Activated gamma-delta T cell treated with anti-CD3 and anti-CD28 coated beads, Interleukin-2, amount 50 U/mL, for 16 hours (primary cell): ENCODE measurements at regions not wholly inside any gene's neighbourhood (a gene's known extent, or its start where the extent isn't known, plus 50 kb on each side); places are given as distances from the start of the nearest gene placed in this dataset.

Experiments used
- DNase-seq: peaks from one replicate; pipeline ENCODE4 v3.0.0-alpha.2; 2020; ENCODE audit warnings: low read depth

DNA sequence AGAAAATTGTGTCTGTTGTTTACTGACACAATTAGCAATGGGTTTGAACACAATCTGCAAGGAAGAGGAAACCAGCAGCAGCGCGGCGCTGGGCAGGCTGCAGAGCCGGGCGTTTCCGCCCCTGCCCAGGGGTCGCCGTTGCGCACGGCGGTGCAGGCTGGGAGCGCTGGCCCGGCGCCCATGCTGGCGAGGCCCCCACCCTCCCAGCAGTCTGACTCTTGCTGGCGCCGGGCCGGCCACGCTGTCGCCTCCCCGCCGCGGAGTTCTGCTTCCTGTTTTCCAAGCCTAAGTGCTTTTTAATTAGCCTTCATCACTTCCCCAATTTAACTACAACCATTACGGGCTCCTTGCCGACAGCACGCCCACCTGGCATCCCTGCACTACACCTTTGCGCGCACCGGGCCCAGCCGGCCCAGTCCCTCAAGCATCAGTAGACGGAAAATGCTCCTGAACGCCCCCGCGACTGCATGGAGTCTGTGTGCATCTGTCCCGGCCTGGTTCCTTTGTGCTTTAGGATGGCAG lies 212.1 kb downstream of the GXYLT1 start:
- no peak for DNase-seq

DNA sequence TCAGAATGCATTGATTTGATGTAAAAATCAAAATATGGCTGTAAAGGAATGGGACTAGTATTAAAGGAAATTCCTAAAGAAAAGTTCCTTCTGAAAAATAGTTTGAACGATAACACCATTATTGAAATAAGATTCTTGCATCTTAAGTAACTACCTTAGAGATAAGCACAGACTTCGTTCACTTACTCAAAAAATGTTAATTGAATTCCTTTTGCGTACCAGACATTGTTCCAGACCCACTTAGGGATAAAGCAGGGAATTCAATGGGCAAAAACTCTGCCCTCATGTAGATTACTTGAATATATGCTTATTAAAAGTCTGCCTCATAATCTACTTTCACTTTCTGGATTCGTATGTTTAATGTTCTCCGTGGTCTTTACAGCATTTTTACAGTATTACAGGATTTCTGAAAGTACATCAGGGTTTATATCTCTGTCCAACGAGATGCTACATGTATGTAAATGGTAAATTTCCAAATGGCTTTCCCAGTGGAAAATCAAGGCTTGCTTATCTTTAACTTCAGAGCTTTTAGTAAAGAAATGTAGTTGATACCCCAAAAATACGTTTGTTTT lies 213.7 kb downstream of the GXYLT1 start:
- DNase-seq, result no peak

DNA sequence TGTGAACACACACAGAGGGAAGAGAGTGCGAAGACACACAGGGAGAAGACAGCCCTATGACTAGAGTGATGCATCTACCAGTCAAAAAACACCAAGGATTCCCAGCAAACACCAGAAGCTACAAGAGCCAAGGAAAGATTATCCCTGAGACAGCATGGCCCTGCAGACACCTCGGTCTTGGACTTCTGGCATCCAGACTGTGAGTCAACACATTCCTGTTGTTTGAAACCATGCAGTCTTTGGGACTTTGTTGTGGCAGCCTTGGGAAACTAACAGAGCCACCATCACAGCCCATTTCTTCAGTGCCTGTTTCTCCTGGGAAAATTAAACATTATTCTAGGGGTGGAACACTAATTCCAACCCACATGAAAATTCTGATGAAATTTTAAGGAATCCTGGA lies 220.6 kb downstream of the GXYLT1 start:
- DNase-seq, result no peak

- DNase-seq, result no peak
These were observed 221.3 kb downstream of the GXYLT1 start for GRCh38 chr12:41923351-41923750.

DNA sequence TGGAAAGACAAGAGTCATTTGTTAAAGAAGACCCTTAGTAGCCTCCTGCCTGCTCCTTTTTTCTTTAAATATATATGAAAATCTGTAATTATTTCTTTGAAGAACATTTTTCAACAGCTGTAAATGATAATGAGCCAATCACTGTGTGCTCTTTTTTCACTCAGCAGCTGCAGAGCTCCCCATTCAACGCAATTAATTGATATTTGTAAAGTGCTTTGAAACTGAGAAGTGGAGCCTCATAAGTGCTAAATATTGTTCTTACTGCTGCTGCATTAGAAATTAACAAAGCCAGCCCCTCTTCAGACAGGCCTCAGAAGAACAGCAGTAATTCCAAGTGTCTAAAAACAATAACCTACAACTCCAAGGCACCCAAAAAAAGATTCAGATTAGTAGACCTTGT lies 224.3 kb downstream of the GXYLT1 start:
- no peak for DNase-seq

DNA sequence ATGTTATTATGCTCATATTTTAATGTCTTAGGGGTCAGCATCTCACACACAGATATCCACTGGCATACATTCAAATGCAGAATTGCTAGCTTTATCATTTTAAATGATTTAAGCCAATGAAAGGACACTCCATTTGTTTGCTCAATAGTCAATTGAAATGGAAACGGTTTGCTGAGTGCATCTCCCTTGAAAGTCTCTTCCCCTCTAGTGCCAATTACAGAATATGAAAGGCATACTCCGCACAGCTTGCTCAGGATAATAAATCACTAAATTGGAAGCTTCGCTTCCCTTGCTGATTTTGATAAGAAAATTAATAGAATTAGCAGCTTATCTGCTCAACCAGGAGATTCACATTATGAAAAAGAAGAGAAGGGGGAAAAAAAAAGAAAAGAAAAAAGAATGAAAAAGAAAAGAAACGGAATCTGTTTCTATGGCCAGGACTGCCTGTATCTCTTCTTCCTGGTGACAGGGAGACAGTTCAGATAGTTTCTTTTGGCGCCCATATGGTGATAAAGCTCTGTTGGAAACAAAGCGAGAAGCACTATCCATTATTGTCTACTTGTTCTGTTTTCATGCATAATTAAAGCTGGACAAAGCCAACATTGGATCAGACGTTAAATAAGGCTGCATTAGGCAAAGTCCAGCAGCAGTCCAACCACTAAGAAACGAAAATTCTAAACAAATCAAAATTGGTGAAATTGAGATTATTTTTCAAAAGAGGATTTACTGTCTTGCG lies 225.0 kb downstream of the GXYLT1 start:
- no peak for DNase-seq

DNA sequence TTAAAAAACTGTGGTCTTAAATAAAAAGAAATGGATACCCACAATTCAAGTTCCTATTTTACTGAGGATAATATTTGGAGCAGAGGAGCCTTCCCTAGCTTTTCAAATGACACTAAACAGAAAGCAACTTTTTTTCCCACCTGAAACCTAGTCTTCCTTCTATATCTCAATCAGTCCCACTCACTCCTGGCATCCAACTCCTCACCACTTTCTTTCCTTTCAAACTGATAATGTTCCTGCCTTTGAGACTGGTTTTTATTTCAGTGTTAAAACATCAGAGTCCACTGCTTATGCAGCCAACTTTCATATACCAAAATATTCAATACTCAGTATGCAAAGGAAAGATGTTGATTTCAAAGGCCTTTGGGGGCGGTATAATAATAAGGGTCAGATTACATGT lies 225.6 kb downstream of the GXYLT1 start:
- DNase-seq, result no peak

DNA sequence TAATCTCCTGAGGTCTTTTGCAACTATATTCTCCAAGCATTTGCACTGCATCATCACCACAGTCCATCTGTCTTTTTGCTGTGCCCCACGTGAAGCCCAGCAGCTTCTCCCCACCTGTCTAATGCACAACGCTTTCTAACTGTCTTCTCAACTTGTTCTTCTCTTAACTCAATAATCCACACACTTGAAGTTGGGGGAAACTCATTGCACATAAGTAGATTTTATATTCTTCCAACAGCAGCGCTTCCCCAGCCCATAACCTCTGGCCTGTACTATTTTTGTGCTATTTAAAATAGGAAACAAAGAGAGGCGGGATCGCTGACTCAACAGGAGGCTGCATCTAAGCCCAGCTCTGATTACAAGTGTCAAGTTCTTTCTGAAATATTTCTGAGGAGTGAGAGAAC lies 226.7 kb downstream of the GXYLT1 start:
- no peak for DNase-seq

DNA sequence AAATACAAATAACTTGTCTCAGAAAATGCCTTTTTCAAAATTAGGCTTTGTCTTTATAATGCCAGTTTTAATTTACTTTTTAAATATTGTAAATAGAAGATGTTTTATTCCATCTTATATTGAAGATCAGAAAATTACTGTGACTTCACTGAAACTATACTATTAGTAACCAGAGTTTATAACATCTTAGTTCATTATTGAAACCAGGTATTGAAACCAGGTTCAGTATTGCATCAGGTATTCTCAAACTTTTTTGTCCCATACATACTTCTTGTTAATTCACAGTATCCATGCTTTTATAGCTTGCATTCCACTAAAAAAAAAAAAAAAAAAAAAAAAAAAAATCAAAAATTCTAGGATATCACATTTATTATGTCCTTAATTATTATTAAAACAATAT lies 227.5 kb downstream of the GXYLT1 start:
- no peak for DNase-seq

DNA sequence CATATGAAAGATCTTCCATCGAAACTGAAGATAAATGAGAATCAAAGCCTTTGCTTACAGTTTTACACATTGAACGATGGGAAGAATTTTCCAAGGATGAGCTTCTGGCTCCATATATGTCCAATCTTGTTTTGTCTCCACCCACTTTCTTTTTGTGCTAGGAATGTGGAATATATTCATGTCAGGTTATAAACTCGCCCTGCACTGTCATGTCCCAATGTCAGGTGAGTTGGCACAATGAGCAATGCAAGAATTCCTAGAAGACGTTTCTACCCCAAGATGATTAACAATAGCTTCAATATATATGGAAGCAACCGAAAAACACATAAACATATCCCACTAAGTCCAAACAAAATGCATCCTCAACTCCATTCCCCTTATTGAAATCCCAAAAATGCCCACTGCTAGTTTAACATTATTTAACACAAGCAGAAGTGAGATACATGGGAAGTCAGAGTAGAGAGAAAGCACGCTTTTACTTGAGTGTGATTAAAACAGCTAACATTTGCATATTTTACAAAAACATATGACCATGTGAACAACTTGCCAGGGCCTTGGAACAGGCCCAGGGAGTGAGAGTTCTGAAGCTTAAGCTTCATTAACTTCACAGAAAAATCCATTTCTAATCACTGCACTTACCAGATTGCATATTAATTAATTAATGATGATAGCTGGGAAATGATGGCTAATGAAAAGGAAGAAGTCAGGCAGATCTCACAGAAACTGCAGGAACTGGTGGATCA lies 233.9 kb downstream of the GXYLT1 start:
- no peak for DNase-seq

- no peak for DNase-seq
These were observed 236.5 kb downstream of the GXYLT1 start for GRCh38 chr12:41908206-41908605.

DNA sequence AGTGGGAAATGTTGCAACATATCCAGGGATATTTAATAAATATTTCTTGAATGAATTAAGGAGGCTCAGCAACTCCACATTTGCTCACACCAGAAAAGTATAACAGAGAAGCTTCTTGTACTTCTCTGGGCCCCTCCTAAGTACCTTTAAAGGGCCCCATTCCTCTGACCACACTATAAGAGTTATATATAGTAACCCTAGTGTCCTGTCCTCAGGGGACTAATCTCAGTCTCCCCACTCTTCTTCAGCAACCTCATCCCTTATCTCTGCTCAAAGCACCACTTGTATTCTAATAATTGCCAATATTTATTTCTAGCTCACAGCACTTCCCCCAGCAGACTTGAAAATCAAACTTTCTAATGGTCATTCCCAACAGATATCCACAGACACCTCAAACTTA lies 237.1 kb downstream of the GXYLT1 start:
- no peak for DNase-seq

DNA sequence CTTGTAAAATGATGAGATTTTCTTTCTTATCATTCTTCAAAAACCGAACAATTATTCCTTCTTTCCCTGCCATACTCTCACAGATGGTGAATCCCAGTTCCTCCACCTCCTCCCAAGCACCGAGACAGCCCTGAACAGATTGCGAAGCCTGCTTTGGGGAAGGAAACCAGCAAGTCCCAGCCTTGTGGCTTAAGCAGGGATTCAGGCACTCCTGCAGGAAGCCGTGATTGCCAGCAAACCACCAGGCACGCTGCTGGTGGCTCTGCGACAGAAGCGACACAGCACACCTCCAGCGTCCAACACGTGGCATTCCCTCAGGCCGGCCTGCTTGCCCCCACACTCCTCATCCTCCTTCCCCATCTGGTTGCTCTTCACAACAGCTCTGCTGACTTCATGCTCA lies 237.7 kb downstream of the GXYLT1 start:
- DNase-seq, result no peak

DNA sequence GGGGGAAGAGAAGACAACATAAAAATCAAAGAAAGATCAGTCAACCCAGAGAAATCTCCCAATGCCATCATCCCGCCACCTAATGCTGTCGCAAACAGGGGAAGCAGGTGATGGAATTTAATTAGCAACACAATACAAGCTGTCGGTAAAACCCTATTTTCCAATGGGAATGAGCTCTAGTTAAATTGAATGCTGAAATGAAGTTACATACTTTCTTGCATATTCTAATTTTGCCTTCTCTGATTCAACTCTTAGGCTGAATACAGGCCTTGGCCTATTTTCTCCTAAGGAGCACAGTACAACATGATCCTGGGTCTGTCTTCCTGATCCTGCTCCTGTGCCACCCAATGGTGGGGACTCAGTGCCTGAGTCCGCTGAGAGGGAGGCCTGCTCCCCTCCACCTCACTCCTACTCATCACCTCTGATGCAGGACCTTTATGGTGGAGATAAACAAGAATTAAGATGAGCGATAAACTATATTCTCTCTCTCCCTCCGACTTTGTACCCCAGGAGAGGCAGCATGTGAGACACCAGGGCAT lies 238.8 kb downstream of the GXYLT1 start:
- DNase-seq, result no peak

DNA sequence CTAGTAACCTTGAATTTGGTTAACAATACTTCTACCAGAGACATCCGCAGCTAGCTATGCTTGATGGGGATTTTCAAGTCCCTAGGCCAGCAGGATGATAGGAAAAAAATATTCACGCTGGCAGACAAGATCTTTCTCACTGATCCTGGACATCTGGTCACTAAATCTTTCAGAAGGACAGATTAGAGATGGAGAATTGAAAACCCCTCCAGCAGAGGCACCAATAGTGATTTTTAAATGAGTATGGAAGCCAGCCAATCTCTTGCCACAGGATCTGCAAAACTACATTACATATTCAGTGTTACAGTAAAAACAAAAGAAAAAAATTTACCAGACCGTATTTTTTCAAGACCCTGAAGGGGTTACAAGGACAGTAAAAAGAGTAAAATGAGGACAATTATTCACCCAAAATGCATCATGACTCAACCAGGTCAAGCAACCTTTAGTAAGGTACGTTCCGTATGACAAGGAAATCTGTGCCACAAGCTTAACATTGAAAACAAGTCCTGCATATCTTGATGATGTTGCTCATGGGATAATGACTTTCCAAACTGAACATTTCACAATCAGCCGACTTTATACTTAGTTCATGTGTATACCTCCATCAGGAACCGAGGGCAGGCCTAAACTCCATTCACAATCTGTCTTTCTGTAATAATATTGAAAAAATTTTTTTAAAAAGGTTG lies 239.5 kb downstream of the GXYLT1 start:
- DNase-seq, result no peak

GRCh38 chr12:41904041-41904440 lies 240.6 kb downstream of the GXYLT1 start:
- no peak for DNase-seq

DNA sequence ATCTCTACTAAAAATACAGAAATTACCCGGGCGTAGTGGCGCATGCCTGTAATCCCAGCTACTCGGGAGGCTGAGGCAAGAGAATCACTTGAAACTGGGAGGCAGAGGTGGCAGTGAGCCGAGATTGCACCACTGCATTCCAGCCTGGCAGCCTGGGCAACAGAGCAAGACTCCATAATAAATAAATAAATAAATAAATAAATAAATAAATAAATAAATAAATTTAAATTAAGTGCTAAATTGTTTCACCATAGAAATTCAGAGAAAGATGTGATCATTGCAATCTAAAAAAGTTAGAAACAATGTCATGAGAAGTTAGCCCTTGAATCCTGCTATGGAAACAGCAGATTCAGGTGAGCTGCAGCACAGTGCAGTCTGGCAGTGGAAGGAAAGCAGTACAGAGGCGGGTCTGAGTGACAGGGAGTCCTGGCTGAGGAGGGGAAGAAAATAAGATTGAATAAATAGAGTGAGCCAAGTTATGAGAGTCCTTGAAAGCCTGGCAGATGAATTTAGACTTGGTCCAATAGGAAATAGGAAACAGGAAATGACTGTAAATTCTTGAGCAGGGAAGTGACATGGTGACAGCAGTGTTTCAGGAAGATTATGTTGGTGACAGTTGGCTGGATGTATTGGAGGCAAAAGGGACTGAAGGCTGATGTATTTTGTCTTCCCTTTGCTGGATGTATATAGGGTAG lies 241.5 kb downstream of the GXYLT1 start:
- no peak for DNase-seq

DNA sequence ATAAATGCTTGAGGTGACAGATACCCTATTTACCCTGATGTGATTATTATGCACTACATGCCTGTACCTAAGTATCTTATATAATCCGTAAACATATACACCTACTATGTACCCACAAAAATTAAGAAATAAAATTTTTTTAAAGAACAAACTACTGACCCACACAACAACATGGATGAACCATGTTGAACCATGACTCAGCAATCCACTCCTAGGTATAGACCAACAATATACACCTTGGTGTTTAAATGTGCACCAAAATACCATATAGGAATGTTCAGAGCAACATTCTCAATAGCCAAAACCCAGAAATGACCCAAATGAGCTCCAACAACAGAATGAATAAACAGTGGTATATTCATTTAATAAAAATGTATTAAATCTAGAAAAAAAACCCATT lies 245.1 kb downstream of the GXYLT1 start:
- no peak for DNase-seq

DNA sequence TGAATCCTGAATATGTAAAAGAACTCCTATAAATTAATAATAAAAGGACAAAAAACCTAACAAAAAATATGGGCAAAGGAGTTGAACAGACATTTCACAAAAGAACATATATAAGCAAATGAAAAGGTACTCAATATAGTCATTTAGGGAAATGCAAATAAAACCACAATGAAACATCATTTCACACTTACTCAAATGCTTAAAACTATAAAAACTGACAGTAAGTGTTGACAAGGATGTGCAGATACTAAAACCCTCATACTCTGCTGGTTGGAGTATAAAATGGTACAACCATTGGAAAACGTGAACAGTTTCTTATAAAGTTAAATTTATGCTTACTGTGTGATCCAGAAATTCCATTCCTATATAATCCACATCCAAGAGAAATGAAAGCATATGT lies 247.1 kb downstream of the GXYLT1 start:
- no peak for DNase-seq

GRCh38 chr12:41893491-41893890 lies 251.2 kb downstream of the GXYLT1 start:
- DNase-seq, result no peak

GRCh38 chr12:41892302-41892701 lies 252.4 kb downstream of the GXYLT1 start:
- DNase-seq, result no peak

GRCh38 chr12:41891226-41891625 lies 253.4 kb downstream of the GXYLT1 start:
- DNase-seq, result no peak
